Natural killer cell (primary cell): ENCODE measurements at regions not wholly inside any gene's neighbourhood (a gene's known extent, or its start where the extent isn't known, plus 50 kb on each side); places are given as distances from the start of the nearest gene placed in this dataset.
"Not testable (repeated sequence)": the region's sequence is repeated elsewhere in the genome, so short reads cannot be mapped to it uniquely, and the experiment has no call there.

ENCODE experiments used
- ATAC-seq, 3 donors: fragments of 150-1000 bp in 2 of 3; fragments of 200-7000 bp in 1 of 3; cut with Tn5 transposase; 1 replicate in 1 of 3; 2 replicates in 2 of 3; pipeline ENCODE4 v1.10.0; 2021; ENCODE audit warnings: mild to moderate bottlenecking in 2 of 3, moderate library complexity in 2 of 3
- DNase-seq, 2 donors: peaks; one replicate each; pipeline versions ENCODE4 v3.0.0 to v3.0.0-alpha.2; 2013 to 2021; ENCODE audit warnings: mixed read lengths in 1 of 2
- H3K27ac ChIP-seq: one replicate; pipeline ENCODE4 v1.5.1; 2013; ENCODE audit warnings: mild to moderate bottlenecking, low read length
- H3K27me3 ChIP-seq: one replicate; pipeline ENCODE4 v1.6.1; 2013; ENCODE audit warnings: low read length; ENCODE audit not compliant: control insufficient read depth, insufficient read depth
- H3K36me3 ChIP-seq: one replicate; pipeline ENCODE4 v1.6.1; 2013; ENCODE audit warnings: low read length; ENCODE audit not compliant: control insufficient read depth, insufficient read depth
- H3K4me1 ChIP-seq: one replicate; pipeline ENCODE4 v1.6.1; 2013; ENCODE audit warnings: low read length; ENCODE audit not compliant: control insufficient read depth, insufficient read depth
- H3K4me3 ChIP-seq: one replicate; pipeline ENCODE4 v1.5.1; 2013; ENCODE audit warnings: low read length
- H3K9me3 ChIP-seq: one replicate; pipeline ENCODE4 v1.6.1; 2013; ENCODE audit warnings: low read length; ENCODE audit not compliant: control insufficient read depth, insufficient read depth
- H3K27ac Mint-ChIP-seq, 2 donors: one replicate each; pipeline ENCODE4 v1.8.0; 2022; ENCODE audit warnings: mild to moderate bottlenecking in 2 of 2, mixed read lengths in 2 of 2, moderate library complexity in 1 of 2
- H3K27me3 Mint-ChIP-seq, 2 donors: one replicate each; pipeline ENCODE4 v1.8.0; 2022; ENCODE audit warnings: low read depth in 2 of 2, mixed read lengths in 2 of 2
- H3K36me3 Mint-ChIP-seq: one replicate; pipeline ENCODE4 v1.8.0; 2022; ENCODE audit warnings: mixed read lengths
- H3K4me1 Mint-ChIP-seq, 2 donors: one replicate each; pipeline ENCODE4 v1.8.0; 2022; ENCODE audit warnings: mixed read lengths in 2 of 2
- H3K4me3 Mint-ChIP-seq: one replicate; pipeline ENCODE4 v1.8.0; 2022; ENCODE audit warnings: mild to moderate bottlenecking, moderate library complexity, mixed read lengths
- H3K9me3 Mint-ChIP-seq, 2 donors: one replicate each; pipeline ENCODE4 v1.8.0; 2022; ENCODE audit warnings: mixed read lengths in 2 of 2
- whole genome bisulfite sequencing: methylation state at CpG from one replicate; pipeline ENCODE4 v1.1.7; 2013; ENCODE audit warnings: missing lambda C conversion rate; ENCODE audit not compliant: insufficient coverage; 5-methylcytosine and 5-hydroxymethylcytosine counted together
- intact Hi-C: fragments of 100-400 bp; cut with micrococcal nuclease; formaldehyde crosslinking; loops from one replicate; pipeline ENCODE4 v1.14.2; 2022
- TF ChIP-seq, protein P1 (sequence below): fragments of 200-600 bp; IDR thresholded peaks from one replicate; pipeline ENCODE4 v1.8.0; 2022; ENCODE audit warnings: antibody characterized with exemption

DNA sequence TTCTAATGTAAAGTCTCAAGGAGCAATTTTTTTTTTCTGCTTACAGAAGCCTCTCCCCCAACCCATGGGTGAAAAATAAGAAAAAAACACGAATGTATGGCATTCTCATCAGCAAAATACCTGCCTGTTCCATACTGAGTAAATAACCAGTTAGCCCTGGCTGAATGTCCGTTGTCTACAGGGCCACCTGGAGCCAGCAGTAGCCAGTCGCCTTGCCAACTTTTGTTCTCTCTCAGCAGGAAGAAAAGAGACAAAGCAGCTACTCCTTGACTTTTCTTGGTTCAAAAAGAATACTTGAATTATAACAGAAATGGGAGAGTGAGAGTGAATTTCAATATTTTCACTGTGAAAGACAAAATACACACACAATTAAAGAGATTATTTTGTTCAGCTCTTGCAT lies 532.9 kb upstream of the CRIM1 start:
- 56% methylated on average over 3 of the region's 3 CpGs for WGBS
- no peak for DNase-seq

DNA sequence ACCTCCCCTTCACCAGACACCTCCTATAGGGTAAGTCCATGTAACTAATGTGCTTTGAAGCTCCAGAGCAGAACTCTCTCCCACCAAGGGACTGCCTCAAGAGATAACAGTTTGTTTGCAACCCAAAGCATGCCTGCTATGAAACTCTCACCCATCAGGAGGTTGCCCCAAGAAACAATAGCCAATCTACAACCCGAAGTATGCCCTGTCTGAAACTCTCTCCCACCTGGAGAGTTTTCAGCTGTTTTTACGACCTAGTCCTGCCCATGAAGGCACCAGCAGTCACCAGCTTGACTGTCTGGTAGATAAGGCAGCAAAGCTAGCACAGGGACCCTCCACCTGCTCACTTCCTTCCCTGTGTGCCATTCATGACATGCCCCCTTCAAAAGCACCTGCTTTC lies 533.9 kb upstream of the CRIM1 start:
- H3K4me1 Mint-ChIP-seq, result no peaks in the 10 kb centered on the region
- H3K27ac Mint-ChIP-seq, result no peak overlapping the region
- H3K9me3 Mint-ChIP-seq, result no peaks in the 10 kb centered on the region
- no peak for DNase-seq
- TF ChIP-seq, protein P1, sequence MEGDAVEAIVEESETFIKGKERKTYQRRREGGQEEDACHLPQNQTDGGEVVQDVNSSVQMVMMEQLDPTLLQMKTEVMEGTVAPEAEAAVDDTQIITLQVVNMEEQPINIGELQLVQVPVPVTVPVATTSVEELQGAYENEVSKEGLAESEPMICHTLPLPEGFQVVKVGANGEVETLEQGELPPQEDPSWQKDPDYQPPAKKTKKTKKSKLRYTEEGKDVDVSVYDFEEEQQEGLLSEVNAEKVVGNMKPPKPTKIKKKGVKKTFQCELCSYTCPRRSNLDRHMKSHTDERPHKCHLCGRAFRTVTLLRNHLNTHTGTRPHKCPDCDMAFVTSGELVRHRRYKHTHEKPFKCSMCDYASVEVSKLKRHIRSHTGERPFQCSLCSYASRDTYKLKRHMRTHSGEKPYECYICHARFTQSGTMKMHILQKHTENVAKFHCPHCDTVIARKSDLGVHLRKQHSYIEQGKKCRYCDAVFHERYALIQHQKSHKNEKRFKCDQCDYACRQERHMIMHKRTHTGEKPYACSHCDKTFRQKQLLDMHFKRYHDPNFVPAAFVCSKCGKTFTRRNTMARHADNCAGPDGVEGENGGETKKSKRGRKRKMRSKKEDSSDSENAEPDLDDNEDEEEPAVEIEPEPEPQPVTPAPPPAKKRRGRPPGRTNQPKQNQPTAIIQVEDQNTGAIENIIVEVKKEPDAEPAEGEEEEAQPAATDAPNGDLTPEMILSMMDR, result no peak
- Histone ChIP-seq H3K36me3 (no peaks in the 10 kb centered on the region), H3K4me1 (no peaks in the 10 kb centered on the region), H3K27ac (no peak overlapping the region), H3K27me3 (peaks cover 2% of the 10 kb centered on the region), H3K9me3 (no peaks in the 10 kb centered on the region), H3K4me3 (no peak overlapping the region)
- ATAC-seq, result no peak
- H3K27me3 Mint-ChIP-seq, result peaks cover 11 to 17% of the 10 kb centered on the region in 2 donors
- intact Hi-C loops, result no loop called here
- no peak overlapping the region for H3K4me3 Mint-ChIP-seq
- WGBS, result 25% methylated on average over 2 of the region's 2 CpGs
- H3K36me3 Mint-ChIP-seq, result no peaks in the 10 kb centered on the region

More for the DNA sequence above, 532.9 kb upstream of the CRIM1 start:
- H3K9me3 ChIP-seq, result no peaks in the 10 kb centered on the region
- Mint-ChIP-seq H3K4me3 (no peak overlapping the region), H3K27me3 (peaks cover 11 to 14% of the 10 kb centered on the region in 2 donors), H3K4me1 (no peaks in the 10 kb centered on the region), H3K36me3 (no peaks in the 10 kb centered on the region), H3K27ac (no peak overlapping the region), H3K9me3 (no peaks in the 10 kb centered on the region)
- no peaks in the 10 kb centered on the region for H3K4me1 ChIP-seq
- no peak overlapping the region for H3K27ac ChIP-seq
- intact Hi-C loops, result no loop called here
- no peak overlapping the region for H3K4me3 ChIP-seq
- ATAC-seq, result no peak
- H3K27me3 ChIP-seq, result peaks cover 2% of the 10 kb centered on the region
- TF ChIP-seq, protein P1, result no peak
- H3K36me3 ChIP-seq, result no peaks in the 10 kb centered on the region

DNA sequence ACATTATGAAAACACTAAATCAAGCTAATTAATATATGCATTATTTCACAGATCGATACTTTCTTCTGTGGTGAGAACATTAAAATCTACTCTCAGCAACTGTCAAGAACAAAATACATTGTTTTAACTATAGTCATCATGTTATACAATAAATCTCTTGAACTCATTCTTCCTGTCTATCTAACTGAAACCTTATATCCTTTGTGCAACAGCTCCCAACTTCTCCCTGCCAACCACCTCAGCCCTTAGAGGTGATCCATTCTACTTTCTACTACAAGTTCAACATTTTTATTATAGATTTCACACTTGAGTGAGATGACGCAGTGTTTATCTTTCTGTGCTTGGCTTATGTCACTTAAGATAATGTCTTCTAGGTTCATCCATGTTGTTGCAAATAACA lies 535.2 kb upstream of the CRIM1 start:
- no peak overlapping the region for H3K4me3 Mint-ChIP-seq
- no peak overlapping the region for H3K27ac ChIP-seq
- H3K27me3 Mint-ChIP-seq, result peaks cover 11 to 17% of the 10 kb centered on the region in 2 donors
- H3K36me3 Mint-ChIP-seq, result no peaks in the 10 kb centered on the region
- intact Hi-C loops, result no loop called here
- TF ChIP-seq, protein P1, result no peak
- no peak for ATAC-seq
- no peaks in the 10 kb centered on the region for H3K9me3 Mint-ChIP-seq
- H3K27ac Mint-ChIP-seq, result no peak overlapping the region
- H3K4me1 Mint-ChIP-seq, result no peaks in the 10 kb centered on the region
- WGBS, result 100% methylated on average over 1 of the region's 2 CpGs
- DNase-seq, result no peak
- H3K36me3 ChIP-seq, result no peaks in the 10 kb centered on the region
- peaks cover 2% of the 10 kb centered on the region for H3K27me3 ChIP-seq
- no peak overlapping the region for H3K4me3 ChIP-seq
- H3K4me1 ChIP-seq, result no peaks in the 10 kb centered on the region
- H3K9me3 ChIP-seq, result no peaks in the 10 kb centered on the region

DNA sequence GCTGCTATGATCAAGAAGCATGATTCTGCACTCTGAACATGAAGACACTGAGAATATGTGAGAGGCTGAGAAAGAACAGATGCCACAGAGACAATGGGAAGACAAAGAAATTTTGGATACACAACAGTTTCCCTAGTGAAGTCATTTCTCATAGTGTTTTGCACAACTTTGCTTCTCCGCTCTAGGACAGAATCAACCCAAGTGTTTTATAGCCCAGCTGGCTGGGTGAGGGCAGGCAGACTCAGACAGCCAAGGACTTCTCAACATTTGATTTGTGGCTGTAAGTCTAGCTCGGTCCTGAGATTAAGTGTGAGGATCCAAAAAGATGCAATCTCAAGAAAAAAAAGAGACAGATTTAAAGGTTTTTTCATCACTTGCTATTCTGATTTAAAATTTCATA lies 536.5 kb upstream of the CRIM1 start:
- Histone ChIP-seq H3K4me1 (no peaks in the 10 kb centered on the region), H3K36me3 (no peaks in the 10 kb centered on the region), H3K4me3 (no peak overlapping the region), H3K27ac (no peak overlapping the region), H3K9me3 (no peaks in the 10 kb centered on the region), H3K27me3 (peaks cover 2% of the 10 kb centered on the region)
- intact Hi-C loops, result no loop called here
- TF ChIP-seq, protein P1, result no peak
- WGBS, result 85% methylated on average over 2 of the region's 2 CpGs
- peaks cover 11 to 17% of the 10 kb centered on the region in 2 donors for H3K27me3 Mint-ChIP-seq
- H3K9me3 Mint-ChIP-seq, result no peaks in the 10 kb centered on the region
- no peak overlapping the region for H3K4me3 Mint-ChIP-seq
- H3K27ac Mint-ChIP-seq, result no peak overlapping the region
- H3K4me1 Mint-ChIP-seq, result no peaks in the 10 kb centered on the region
- no peak for DNase-seq
- no peaks in the 10 kb centered on the region for H3K36me3 Mint-ChIP-seq
- no peak for ATAC-seq

DNA sequence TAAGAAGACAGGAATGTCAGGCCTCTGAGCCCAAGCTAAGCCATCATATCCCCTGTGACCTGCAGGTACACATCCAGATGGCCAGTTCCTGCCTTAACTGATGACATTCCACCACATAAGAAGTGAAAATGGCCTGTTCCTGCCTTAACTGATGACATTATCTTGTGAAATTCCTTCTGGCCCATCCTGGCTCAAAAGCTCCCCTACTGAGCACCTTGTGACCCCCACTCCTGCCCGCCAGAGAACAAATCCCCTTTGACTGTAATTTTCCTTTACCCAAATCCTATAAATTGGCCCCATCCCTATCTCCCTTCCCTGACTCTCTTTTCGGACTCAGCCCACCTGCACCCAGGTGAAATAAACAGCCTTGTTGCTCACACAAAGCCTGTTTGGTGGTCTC lies 537.2 kb upstream of the CRIM1 start:
- ATAC-seq, H3K4me1 Mint-ChIP-seq, H3K27me3 ChIP-seq, H3K27ac ChIP-seq, H3K9me3 Mint-ChIP-seq, H3K36me3 ChIP-seq, intact Hi-C loops, H3K4me1 ChIP-seq, H3K36me3 Mint-ChIP-seq, H3K9me3 ChIP-seq, H3K27ac Mint-ChIP-seq, H3K4me3 Mint-ChIP-seq, DNase-seq, H3K4me3 ChIP-seq: not testable (repeated sequence)
- peaks cover 11 to 17% of the 10 kb centered on the region in 2 donors for H3K27me3 Mint-ChIP-seq
- WGBS, result 88% methylated on average over 2 of the region's 2 CpGs

DNA sequence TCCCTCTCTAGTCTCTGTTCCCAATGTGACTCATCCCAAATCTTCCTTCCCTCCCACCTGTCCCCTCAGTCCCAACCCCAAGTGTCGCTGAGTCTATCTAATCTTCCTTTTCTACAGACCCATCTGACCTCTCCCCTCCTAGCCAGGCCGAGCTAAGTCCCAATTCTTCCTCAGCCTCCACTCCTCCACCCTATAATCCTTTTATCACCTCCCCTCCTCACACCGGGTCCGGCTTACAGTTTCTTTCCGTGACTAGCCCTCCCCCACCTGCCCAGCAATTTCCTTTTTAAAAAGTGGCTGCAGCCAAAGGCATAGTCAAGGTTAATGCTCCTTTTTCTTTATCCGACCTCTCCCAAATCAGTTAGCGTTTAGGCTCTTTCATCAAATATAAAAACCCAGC lies 541.0 kb upstream of the CRIM1 start:
- DNase-seq, H3K27ac Mint-ChIP-seq: not testable (repeated sequence)

More for the DNA sequence above, 541.0 kb upstream of the CRIM1 start:
- ATAC-seq, H3K4me3 Mint-ChIP-seq, H3K27me3 Mint-ChIP-seq, H3K36me3 ChIP-seq, H3K36me3 Mint-ChIP-seq, H3K9me3 ChIP-seq, H3K27me3 ChIP-seq, H3K27ac ChIP-seq, H3K9me3 Mint-ChIP-seq, intact Hi-C loops, H3K4me3 ChIP-seq, H3K4me1 Mint-ChIP-seq, H3K4me1 ChIP-seq: not testable (repeated sequence)
- 82% methylated on average over 7 of the region's 7 CpGs for WGBS
